ENCODE measurements at regions not wholly inside any gene's neighbourhood (a gene's known extent, or its start where the extent isn't known, plus 50 kb on each side); places are given as distances from the start of the nearest gene placed in this dataset.

DNA sequence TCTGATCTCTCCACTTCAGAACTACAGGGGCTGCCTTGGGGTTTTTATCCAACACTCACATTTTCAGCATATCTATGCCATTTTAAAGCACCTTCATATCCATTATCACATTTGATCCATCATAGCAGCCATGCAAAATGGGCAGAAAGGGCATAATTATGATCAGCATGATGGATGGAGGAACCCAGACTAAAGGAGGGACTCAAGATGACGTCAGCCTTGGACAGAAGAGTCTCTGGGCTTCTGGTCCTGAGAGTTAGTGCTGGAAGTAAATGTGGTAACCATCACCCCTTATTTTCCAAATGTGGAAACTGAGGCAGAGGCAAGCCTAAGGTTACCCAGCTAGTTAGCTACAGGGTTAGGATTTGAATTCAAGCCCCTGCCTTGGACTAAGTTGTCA lies 273.1 kb downstream of the DRD1 start:
- TF ChIP-seq ARNTL (CRISPR knock-in tag; IDR thresholded peaks at IDR 0.05; ENCODE audit: borderline replicate concordance, low read depth), result no peak
- TF ChIP-seq, protein P1, sequence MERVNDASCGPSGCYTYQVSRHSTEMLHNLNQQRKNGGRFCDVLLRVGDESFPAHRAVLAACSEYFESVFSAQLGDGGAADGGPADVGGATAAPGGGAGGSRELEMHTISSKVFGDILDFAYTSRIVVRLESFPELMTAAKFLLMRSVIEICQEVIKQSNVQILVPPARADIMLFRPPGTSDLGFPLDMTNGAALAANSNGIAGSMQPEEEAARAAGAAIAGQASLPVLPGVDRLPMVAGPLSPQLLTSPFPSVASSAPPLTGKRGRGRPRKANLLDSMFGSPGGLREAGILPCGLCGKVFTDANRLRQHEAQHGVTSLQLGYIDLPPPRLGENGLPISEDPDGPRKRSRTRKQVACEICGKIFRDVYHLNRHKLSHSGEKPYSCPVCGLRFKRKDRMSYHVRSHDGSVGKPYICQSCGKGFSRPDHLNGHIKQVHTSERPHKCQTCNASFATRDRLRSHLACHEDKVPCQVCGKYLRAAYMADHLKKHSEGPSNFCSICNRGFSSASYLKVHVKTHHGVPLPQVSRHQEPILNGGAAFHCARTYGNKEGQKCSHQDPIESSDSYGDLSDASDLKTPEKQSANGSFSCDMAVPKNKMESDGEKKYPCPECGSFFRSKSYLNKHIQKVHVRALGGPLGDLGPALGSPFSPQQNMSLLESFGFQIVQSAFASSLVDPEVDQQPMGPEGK (CRISPR knock-in tag; IDR thresholded peaks at IDR 0.05; ENCODE audit: borderline replicate concordance), result no peak
- no peak for TF ChIP-seq OSR1 (CRISPR knock-in tag; IDR thresholded peaks at IDR 0.05)
- TF ChIP-seq GLIS3 (CRISPR knock-in tag; IDR thresholded peaks at IDR 0.05), result no peak
- TF ChIP-seq RARB (CRISPR knock-in tag; IDR thresholded peaks at IDR 0.05), result no peak
- TF ChIP-seq ZNF8 (CRISPR knock-in tag; IDR thresholded peaks at IDR 0.05), result no peak
- TF ChIP-seq, protein P2, sequence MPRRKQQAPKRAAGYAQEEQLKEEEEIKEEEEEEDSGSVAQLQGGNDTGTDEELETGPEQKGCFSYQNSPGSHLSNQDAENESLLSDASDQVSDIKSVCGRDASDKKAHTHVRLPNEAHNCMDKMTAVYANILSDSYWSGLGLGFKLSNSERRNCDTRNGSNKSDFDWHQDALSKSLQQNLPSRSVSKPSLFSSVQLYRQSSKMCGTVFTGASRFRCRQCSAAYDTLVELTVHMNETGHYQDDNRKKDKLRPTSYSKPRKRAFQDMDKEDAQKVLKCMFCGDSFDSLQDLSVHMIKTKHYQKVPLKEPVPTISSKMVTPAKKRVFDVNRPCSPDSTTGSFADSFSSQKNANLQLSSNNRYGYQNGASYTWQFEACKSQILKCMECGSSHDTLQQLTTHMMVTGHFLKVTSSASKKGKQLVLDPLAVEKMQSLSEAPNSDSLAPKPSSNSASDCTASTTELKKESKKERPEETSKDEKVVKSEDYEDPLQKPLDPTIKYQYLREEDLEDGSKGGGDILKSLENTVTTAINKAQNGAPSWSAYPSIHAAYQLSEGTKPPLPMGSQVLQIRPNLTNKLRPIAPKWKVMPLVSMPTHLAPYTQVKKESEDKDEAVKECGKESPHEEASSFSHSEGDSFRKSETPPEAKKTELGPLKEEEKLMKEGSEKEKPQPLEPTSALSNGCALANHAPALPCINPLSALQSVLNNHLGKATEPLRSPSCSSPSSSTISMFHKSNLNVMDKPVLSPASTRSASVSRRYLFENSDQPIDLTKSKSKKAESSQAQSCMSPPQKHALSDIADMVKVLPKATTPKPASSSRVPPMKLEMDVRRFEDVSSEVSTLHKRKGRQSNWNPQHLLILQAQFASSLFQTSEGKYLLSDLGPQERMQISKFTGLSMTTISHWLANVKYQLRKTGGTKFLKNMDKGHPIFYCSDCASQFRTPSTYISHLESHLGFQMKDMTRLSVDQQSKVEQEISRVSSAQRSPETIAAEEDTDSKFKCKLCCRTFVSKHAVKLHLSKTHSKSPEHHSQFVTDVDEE (CRISPR knock-in tag; IDR thresholded peaks at IDR 0.05), result no peak
- no peak for TF ChIP-seq ZNF565 (CRISPR knock-in tag; conservative IDR thresholded peaks at IDR 0.05; ENCODE audit: low read depth)
- TF ChIP-seq TCF4 (CRISPR knock-in tag; IDR thresholded peaks at IDR 0.05; ENCODE audit: borderline replicate concordance), result no peak
- no peak for TF ChIP-seq TOX (CRISPR knock-in tag; IDR thresholded peaks at IDR 0.05; ENCODE audit: borderline replicate concordance)
- no peak for TF ChIP-seq ZFP3 (CRISPR knock-in tag; IDR thresholded peaks at IDR 0.05)
